ENCODE measurements at regions not wholly inside any gene's neighbourhood (a gene's known extent, or its start where the extent isn't known, plus 50 kb on each side); places are given as distances from the start of the nearest gene placed in this dataset.
A peak's percentile ranks its signal among the peaks of the same experiment; 100 is the strongest.

- no peak overlapping the region for H3K4me3 ChIP-seq
- no peaks in the 10 kb centered on the region for H3K27me3 ChIP-seq
- DNase-seq: no peak
- WGBS, 2 donors: 88 to 95% methylated on average over 4 of the region's 4 CpGs
- intact Hi-C loops (cut with DNase I): loop anchor here (10.0 kb wide), 2 partner anchors 134 to 274 kb away; no protein-coding TSS in a partner anchor
- H3K4me1 ChIP-seq: no peaks in the 10 kb centered on the region
- H3K9me3 ChIP-seq: no peaks in the 10 kb centered on the region
- no peak for ATAC-seq
- no peak for FAIRE-seq
- H3K27ac ChIP-seq: no peak overlapping the region
- TF ChIP-seq CTCF (IDR thresholded peaks at IDR 0.05): no peak
- no peaks in the 10 kb centered on the region for H3K36me3 ChIP-seq
These were observed 78.7 kb upstream of the SLC1A4 start for GRCh38 chr2:64910523-64910922.

- intact Hi-C loops (cut with DNase I): loop anchor here (10.0 kb wide), 2 partner anchors 134 to 274 kb away; no protein-coding TSS in a partner anchor
- Histone ChIP-seq H3K9me3 (no peaks in the 10 kb centered on the region), H3K36me3 (no peaks in the 10 kb centered on the region), H3K27me3 (no peaks in the 10 kb centered on the region), H3K4me3 (no peak overlapping the region), H3K27ac (no peak overlapping the region), H3K4me1 (no peaks in the 10 kb centered on the region)
- no peak for TF ChIP-seq CTCF (IDR thresholded peaks at IDR 0.05)
- WGBS, 2 donors: 58 to 65% methylated on average over 1 of the region's 1 CpG
- ATAC-seq (no peak), DNase-seq (no peak), FAIRE-seq (no peak)
These were observed 78.2 kb upstream of the SLC1A4 start for GRCh38 chr2:64910972-64911433.

GRCh38 chr2:64913357-64913869 lies 75.8 kb upstream of the SLC1A4 start:
- no peaks in the 10 kb centered on the region for H3K36me3 ChIP-seq
- no peaks in the 10 kb centered on the region for H3K9me3 ChIP-seq
- ATAC-seq (peak in 3 of 4 donors; percentile 39 to 49 (median 39)), DNase-seq (no peak), FAIRE-seq (no peak)
- H3K27me3 ChIP-seq: no peaks in the 10 kb centered on the region
- WGBS, 2 donors: 24 to 33% methylated on average over 5 of the region's 5 CpGs
- intact Hi-C loops (cut with DNase I): loop anchor here (10.0 kb wide), 2 partner anchors 131 to 271 kb away; no protein-coding TSS in a partner anchor
- H3K4me1 ChIP-seq: peaks cover 0 to 4% (median 0%) of the 10 kb centered on the region in 3 donors
- H3K27ac ChIP-seq: no peak overlapping the region
- H3K4me3 ChIP-seq: no peak overlapping the region
- no peak for TF ChIP-seq CTCF (IDR thresholded peaks at IDR 0.05)

- intact Hi-C loops (cut with DNase I): loop anchor here (10.0 kb wide), 2 partner anchors 131 to 271 kb away; no protein-coding TSS in a partner anchor
- no peak for FAIRE-seq
- Histone ChIP-seq H3K27ac (no peak overlapping the region), H3K36me3 (no peaks in the 10 kb centered on the region), H3K9me3 (no peaks in the 10 kb centered on the region), H3K27me3 (no peaks in the 10 kb centered on the region), H3K4me1 (peaks cover 0 to 4% (median 0%) of the 10 kb centered on the region in 3 donors), H3K4me3 (no peak overlapping the region)
- WGBS, 2 donors: 72 to 82% methylated on average over 9 of the region's 9 CpGs
- DNase-seq: no peak
- no peak for TF ChIP-seq CTCF (IDR thresholded peaks at IDR 0.05)
- no peak for ATAC-seq
These were observed 75.0 kb upstream of the SLC1A4 start for GRCh38 chr2:64914247-64914646.

Data from pancreas (tissue), 10 donors.